Kidney glomerular epithelial cell (primary cell): ENCODE measurements at regions not wholly inside any gene's neighbourhood (a gene's known extent, or its start where the extent isn't known, plus 50 kb on each side); places are given as distances from the start of the nearest gene placed in this dataset.
"Not testable (repeated sequence)": the region's sequence is repeated elsewhere in the genome, so short reads cannot be mapped to it uniquely, and the experiment has no call there.

Experiments
- DNase-seq: peaks from one replicate; lab custom pipeline; 2025; lab: John Stamatoyannopoulos, UW

GRCh38 chr16:21516705-21517040, 82.7 kb upstream of the METTL9 start:
- not testable (repeated sequence) for DNase-seq

GRCh38 chr16:21517263-21517662, 82.1 kb upstream of the METTL9 start:
- DNase-seq, result not testable (repeated sequence)

GRCh38 chr16:21519361-21520133, 79.8 kb upstream of the METTL9 start:
- peak; percentile 68 for DNase-seq

- DNase-seq, result peak; percentile 69
These were observed 79.0 kb upstream of the METTL9 start for GRCh38 chr16:21520134-21521047.

- not testable (repeated sequence) for DNase-seq
These were observed 78.4 kb upstream of the METTL9 start for GRCh38 chr16:21521048-21521389.

GRCh38 chr16:21521390-21522143, 77.8 kb upstream of the METTL9 start:
- DNase-seq, result peak; percentile 66

GRCh38 chr16:21522846-21523245, 76.5 kb upstream of the METTL9 start:
- DNase-seq, result not testable (repeated sequence)

- no peak for DNase-seq
These were observed 75.8 kb upstream of the METTL9 start for GRCh38 chr16:21523411-21524067.

GRCh38 chr16:21524068-21524751, 75.2 kb upstream of the METTL9 start:
- DNase-seq, result no peak

GRCh38 chr16:21524752-21525028, 74.7 kb upstream of the METTL9 start:
- DNase-seq, result not testable (repeated sequence)

GRCh38 chr16:21525029-21525895, 74.1 kb upstream of the METTL9 start:
- DNase-seq, result not testable (repeated sequence)

- not testable (repeated sequence) for DNase-seq
These were observed 73.1 kb upstream of the METTL9 start for GRCh38 chr16:21525956-21526922.

- no peak for DNase-seq
These were observed 72.2 kb upstream of the METTL9 start for GRCh38 chr16:21526923-21527807.

GRCh38 chr16:21529060-21529658, 70.2 kb upstream of the METTL9 start:
- DNase-seq, result not testable (repeated sequence)

GRCh38 chr16:21530729-21531383, 68.5 kb upstream of the METTL9 start:
- DNase-seq, result not testable (repeated sequence)

- DNase-seq, result not testable (repeated sequence)
These were observed 66.4 kb upstream of the METTL9 start for GRCh38 chr16:21532996-21533395.

GRCh38 chr16:21533474-21533873, 65.9 kb upstream of the METTL9 start:
- DNase-seq, result not testable (repeated sequence)
